Lower lobe of right lung (tissue), 2 donors: ENCODE measurements at regions not wholly inside any gene's neighbourhood (a gene's known extent, or its start where the extent isn't known, plus 50 kb on each side); places are given as distances from the start of the nearest gene placed in this dataset.
"Not testable (repeated sequence)": the region's sequence is repeated elsewhere in the genome, so short reads cannot be mapped to it uniquely, and the experiment has no call there.

ENCODE experiments used
- ATAC-seq, 2 donors: fragments of 200-7000 bp; cut with Tn5 transposase; one replicate each; pipeline ENCODE4 v1.9.1; 2020 to 2022; ENCODE audit warnings: mild to moderate bottlenecking in 2 of 2, moderate library complexity in 2 of 2
- DNase-seq: peaks from one replicate; pipeline ENCODE4 v3.0.0-alpha.2; 2020
- H3K27ac ChIP-seq: fragments of 200-600 bp; one replicate; pipeline ENCODE4 v1.8.0; 2022
- H3K27me3 ChIP-seq: fragments of 200-600 bp; one replicate; pipeline ENCODE4 v1.8.0; 2022; ENCODE audit warnings: low read depth
- H3K36me3 ChIP-seq: fragments of 200-600 bp; one replicate; pipeline ENCODE4 v1.8.0; 2022; ENCODE audit warnings: mild to moderate bottlenecking
- H3K4me1 ChIP-seq: fragments of 200-600 bp; one replicate; pipeline ENCODE4 v1.8.0; 2022
- H3K4me3 ChIP-seq: fragments of 200-600 bp; one replicate; pipeline ENCODE4 v1.8.0; 2022; ENCODE audit warnings: mild to moderate bottlenecking
- H3K9me3 ChIP-seq: fragments of 200-600 bp; one replicate; pipeline ENCODE4 v1.8.0; 2022
- intact Hi-C: fragments of 100-400 bp; cut with DNase I; formaldehyde crosslinking; loops from one replicate; pipeline ENCODE4 v1.11.0; 2022
- TF ChIP-seq, protein P1 (sequence below): fragments of 200-600 bp; IDR thresholded peaks from one replicate; pipeline ENCODE4 v1.8.0; 2022; ENCODE audit warnings: antibody characterized with exemption, mild to moderate bottlenecking
- donor health status: DM: no; HTN: yes; CAD: no; lungs with severe emphysema.

DNA sequence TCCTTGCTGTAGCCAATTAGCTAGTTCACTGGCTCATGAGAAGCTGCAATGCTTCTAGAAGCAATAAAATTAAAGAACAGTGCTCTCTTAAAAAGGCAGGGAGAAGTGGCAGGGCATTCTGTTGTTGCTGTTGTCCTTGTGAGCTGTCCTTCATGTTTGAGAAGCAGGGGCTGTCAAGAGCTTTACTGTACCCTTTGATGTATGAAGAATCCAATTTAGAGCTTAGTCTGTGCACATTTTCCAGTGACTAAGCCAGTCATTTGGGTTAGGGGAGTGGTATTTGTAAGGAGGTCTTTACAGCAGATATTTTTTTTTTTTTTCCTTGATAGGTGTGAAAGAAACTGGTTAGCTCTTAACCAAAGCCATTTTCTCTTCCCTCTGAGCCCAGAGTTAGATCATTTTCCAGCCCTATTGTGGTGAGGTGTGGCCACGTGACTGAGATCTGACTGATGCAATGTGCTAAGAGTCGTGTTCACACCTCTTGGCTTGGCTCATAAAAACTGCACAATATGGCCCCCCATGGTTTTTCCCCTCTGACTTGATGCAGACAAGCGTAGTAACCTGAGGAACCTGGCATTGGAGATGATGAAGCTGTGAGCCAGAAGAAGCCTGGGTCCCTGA, 309.6 kb upstream of the TMTC4 start:
- Histone ChIP-seq H3K4me3 (no peak overlapping the region), H3K36me3 (no peaks in the 10 kb centered on the region), H3K4me1 (no peaks in the 10 kb centered on the region), H3K27me3 (no peaks in the 10 kb centered on the region), H3K27ac (no peak overlapping the region), H3K9me3 (no peaks in the 10 kb centered on the region)
- no peak for ATAC-seq
- intact Hi-C loops = no loop called here
- TF ChIP-seq, protein P1, sequence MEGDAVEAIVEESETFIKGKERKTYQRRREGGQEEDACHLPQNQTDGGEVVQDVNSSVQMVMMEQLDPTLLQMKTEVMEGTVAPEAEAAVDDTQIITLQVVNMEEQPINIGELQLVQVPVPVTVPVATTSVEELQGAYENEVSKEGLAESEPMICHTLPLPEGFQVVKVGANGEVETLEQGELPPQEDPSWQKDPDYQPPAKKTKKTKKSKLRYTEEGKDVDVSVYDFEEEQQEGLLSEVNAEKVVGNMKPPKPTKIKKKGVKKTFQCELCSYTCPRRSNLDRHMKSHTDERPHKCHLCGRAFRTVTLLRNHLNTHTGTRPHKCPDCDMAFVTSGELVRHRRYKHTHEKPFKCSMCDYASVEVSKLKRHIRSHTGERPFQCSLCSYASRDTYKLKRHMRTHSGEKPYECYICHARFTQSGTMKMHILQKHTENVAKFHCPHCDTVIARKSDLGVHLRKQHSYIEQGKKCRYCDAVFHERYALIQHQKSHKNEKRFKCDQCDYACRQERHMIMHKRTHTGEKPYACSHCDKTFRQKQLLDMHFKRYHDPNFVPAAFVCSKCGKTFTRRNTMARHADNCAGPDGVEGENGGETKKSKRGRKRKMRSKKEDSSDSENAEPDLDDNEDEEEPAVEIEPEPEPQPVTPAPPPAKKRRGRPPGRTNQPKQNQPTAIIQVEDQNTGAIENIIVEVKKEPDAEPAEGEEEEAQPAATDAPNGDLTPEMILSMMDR = no peak
- no peak for DNase-seq

DNA sequence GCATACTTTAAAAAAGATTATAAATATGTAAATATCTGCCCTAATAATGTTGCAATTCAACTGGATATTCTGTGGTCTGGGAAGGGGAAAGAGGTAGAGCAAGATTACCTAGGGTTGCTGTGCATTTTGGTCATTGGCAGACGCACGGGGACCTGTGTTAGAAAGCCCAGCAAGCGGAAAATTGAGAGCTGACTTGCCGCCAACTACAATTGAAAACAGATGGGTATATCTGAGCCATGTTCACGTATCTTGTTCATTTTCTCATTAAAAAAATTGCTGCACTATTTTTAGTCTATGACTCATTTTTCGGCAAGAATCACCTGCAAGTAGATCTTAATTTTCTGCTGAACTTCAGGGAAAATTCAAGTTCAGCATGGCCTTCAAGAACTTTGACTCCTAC, 308.5 kb upstream of the TMTC4 start:
- Histone ChIP-seq H3K4me3 (no peak overlapping the region), H3K4me1 (no peaks in the 10 kb centered on the region), H3K27me3 (no peaks in the 10 kb centered on the region), H3K9me3 (no peaks in the 10 kb centered on the region), H3K36me3 (no peaks in the 10 kb centered on the region), H3K27ac (no peak overlapping the region)
- DNase-seq (no peak), ATAC-seq (no peak)
- TF ChIP-seq, protein P1 = no peak
- intact Hi-C loops = no loop called here

DNA sequence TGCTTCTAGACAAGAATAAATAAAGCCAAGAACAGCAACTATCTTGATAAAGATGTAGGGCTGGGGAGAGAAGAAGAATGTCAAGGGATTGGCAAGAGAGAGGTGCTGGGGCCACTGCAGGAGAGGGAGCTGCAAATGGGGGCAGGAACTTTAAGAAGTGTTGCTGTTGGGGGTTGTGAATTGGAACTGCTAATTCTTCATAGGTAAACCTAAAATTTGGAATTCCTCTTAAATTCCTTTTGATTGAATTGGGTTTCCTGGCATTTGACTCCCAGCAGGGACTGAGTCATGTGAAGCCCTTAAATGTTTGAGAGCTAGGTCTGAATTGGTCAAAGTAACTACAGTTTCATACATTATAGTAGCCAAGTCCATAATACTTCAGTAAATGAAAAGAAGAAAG, 305.6 kb upstream of the TMTC4 start:
- no peaks in the 10 kb centered on the region for H3K4me1 ChIP-seq
- no peak for DNase-seq
- no peaks in the 10 kb centered on the region for H3K36me3 ChIP-seq
- H3K27me3 ChIP-seq = no peaks in the 10 kb centered on the region
- no peak overlapping the region for H3K27ac ChIP-seq
- TF ChIP-seq, protein P1 = no peak
- no peaks in the 10 kb centered on the region for H3K9me3 ChIP-seq
- intact Hi-C loops = no loop called here
- H3K4me3 ChIP-seq = no peak overlapping the region
- no peak for ATAC-seq

DNA sequence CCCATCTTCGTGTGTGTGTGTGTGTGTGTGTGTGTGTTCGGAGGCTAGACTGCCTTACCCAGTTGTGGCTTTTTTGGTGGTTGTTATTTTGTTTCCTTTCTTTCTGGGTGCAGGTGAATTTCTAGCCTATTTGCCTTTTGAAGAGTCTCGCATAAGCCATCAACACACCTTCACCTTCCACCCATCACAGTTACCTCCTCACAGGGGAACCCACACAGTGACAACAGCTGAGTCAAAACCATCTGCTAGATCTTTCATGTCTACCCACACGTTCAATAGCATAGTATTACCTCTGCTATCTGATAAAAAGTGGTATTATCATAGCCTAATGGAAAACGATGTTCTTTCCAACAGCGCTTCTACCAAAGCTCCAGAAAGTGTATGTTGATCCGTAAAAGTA, 303.2 kb upstream of the TMTC4 start:
- DNase-seq = no peak
- no peak overlapping the region for H3K27ac ChIP-seq
- intact Hi-C loops = no loop called here
- no peak overlapping the region for H3K4me3 ChIP-seq
- no peaks in the 10 kb centered on the region for H3K36me3 ChIP-seq
- TF ChIP-seq, protein P1 = no peak
- no peaks in the 10 kb centered on the region for H3K4me1 ChIP-seq
- no peaks in the 10 kb centered on the region for H3K27me3 ChIP-seq
- no peaks in the 10 kb centered on the region for H3K9me3 ChIP-seq
- no peak for ATAC-seq

DNA sequence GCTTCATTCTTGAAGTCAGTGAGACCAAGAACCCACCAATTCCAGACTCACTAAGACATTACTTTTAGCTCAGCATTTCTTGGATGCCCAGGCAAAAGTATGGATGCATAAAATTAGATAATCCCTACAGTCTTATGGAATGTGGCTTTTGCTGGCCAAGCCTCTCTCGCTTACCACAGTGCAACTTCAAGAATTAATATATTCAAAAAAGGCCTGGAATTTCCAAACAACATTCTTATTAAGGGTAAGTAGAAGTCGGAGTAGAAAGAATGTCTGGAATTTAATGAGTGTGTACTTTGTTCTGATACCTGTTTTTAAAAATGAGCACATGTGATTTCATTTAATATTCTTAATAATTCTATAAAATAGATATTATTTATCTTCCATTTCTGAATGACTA, 302.4 kb upstream of the TMTC4 start:
- ATAC-seq = peak in 1 of 2 donors; percentile 50
- DNase-seq = no peak

DNA sequence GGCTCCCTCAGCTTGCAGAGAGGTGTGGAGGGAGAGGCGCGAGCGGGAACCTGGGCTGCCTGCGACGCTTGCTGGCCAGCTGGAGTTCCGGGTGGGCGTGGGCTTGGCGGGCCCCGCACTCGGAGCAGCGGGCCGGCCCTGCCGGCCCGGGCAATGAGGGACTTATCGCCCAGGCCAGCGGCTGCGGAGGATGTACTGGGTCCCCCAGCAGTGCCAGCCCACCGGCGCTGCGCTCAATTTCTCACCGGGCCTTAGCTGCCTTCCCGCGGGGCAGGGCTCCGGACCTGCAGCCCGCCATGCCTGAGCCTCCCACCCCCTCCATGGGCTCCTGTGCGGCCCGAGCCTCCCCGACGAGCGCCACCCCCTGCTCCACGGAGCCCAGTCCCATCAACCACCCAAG, 301.1 kb upstream of the TMTC4 start:
- H3K36me3 ChIP-seq, H3K27ac ChIP-seq, H3K9me3 ChIP-seq, H3K4me1 ChIP-seq, H3K27me3 ChIP-seq, ATAC-seq, H3K4me3 ChIP-seq, intact Hi-C loops, DNase-seq: not testable (repeated sequence)

More for the DNA sequence above, 302.4 kb upstream of the TMTC4 start:
- no peaks in the 10 kb centered on the region for H3K4me1 ChIP-seq
- no peak overlapping the region for H3K4me3 ChIP-seq
- H3K27me3 ChIP-seq = no peaks in the 10 kb centered on the region
- intact Hi-C loops = no loop called here
- H3K36me3 ChIP-seq = no peaks in the 10 kb centered on the region
- no peak overlapping the region for H3K27ac ChIP-seq
- TF ChIP-seq, protein P1 = no peak
- H3K9me3 ChIP-seq = no peaks in the 10 kb centered on the region
